ENCODE measurements at regions not wholly inside any gene's neighbourhood (a gene's known extent, or its start where the extent isn't known, plus 50 kb on each side); places are given as distances from the start of the nearest gene placed in this dataset.

DNA sequence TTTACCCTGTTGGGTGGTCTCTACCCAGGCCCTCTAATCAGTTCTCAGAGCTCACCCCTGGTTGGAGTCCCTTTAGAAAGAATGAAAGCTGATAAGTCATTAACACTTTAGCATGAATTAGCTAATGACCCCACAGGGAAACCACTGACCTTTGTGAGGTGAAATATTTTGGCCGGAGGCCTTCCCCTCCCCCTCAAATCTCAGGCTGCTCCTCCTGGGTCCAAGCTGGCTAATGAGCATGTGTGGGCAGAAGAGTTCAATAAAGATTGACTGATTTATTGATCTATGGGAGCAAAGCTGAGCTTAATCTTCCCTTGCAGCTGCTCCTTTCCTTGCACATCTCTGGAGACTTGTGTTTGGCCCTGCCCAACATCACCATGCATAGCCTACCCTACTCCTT, 78.8 kb upstream of the CCDC85A start:
- 79% methylated on average over 1 of the region's 1 CpG; no CpG with 5 or more reads in 1 of the 2 experiments for WGBS, 2 experiments (ENCODE audit: extremely low coverage in 1 of 2, insufficient coverage in 1 of 2, insufficient read length in 1 of 2, insufficient replicate concordance in 2 of 2, low coverage in 1 of 2, low lambda C conversion rate in 2 of 2, missing lambda C conversion rate in 1 of 2)
- H3K36me3 ChIP-seq (ENCODE audit: control insufficient read depth in 2 of 4, insufficient read depth in 4 of 4, low read length in 3 of 4): no peaks in the 10 kb centered on the region
- no peak overlapping the region for H3K4ac ChIP-seq (replicated peaks; ENCODE audit: insufficient read length, low read depth, low read length)
- no peak overlapping the region for H3K9ac ChIP-seq (replicated peaks in 1 of 4; ENCODE audit: extremely low read depth in 1 of 4, low read depth in 3 of 4, low read length in 3 of 4)
- no peak overlapping the region for H3K18ac ChIP-seq (ENCODE audit: extremely low read depth, low read length)
- no peak overlapping the region for H2BK15ac ChIP-seq (ENCODE audit: low read length)
- no peak overlapping the region for H2BK12ac ChIP-seq (ENCODE audit: low read depth, low read length)
- no peaks in the 10 kb centered on the region for H3K9me3 ChIP-seq (ENCODE audit: insufficient read depth in 2 of 2, low read depth in 1 of 2, low read length in 1 of 2)
- no peaks in the 10 kb centered on the region for H3K79me1 ChIP-seq (ENCODE audit: low read depth, low read length)
- FAIRE-seq: no peak
- no peaks in the 10 kb centered on the region for H3K27me3 ChIP-seq (replicated peaks in 1 of 4; ENCODE audit: control insufficient read depth in 3 of 4, extremely low read depth in 1 of 4, insufficient read depth in 3 of 4, low read length in 3 of 4)
- ChIA-PET POLR2A (ENCODE audit: partially characterized antibody) (no interaction called here), CTCF (ENCODE audit: partially characterized antibody) (interaction anchor here (1.1 to 1.9 kb wide), 6 partner anchors 12 to 142 kb away, joined by 3 to 7 read pairs (median 4); no protein-coding TSS in a partner anchor)
- H3K14ac ChIP-seq (ENCODE audit: insufficient read length): no peak overlapping the region
- no peak overlapping the region for H2AFZ ChIP-seq (ENCODE audit: low read length)
- no peak overlapping the region for H4K5ac ChIP-seq (ENCODE audit: insufficient read length, low read depth, low read length)
- no peak overlapping the region for H2BK120ac ChIP-seq (replicated peaks; ENCODE audit: low read depth, low read length)
- H3K23me2 ChIP-seq (ENCODE audit: low read depth, low read length): no peaks in the 10 kb centered on the region
- no peak overlapping the region for H2AK5ac ChIP-seq (ENCODE audit: low read depth, low read length)
- DNase-seq (ENCODE audit: low read depth in 1 of 2, low spot score in 2 of 2): no peak
- no peaks in the 10 kb centered on the region for H3K79me2 ChIP-seq (ENCODE audit: control insufficient read depth in 1 of 2, insufficient read depth in 2 of 2, low read length in 2 of 2)
- no peak overlapping the region for H4K8ac ChIP-seq (ENCODE audit: extremely low read depth, insufficient read depth, low read length)
- H4K91ac ChIP-seq (replicated peaks; ENCODE audit: insufficient read length, low read length): no peak overlapping the region
- H2BK20ac ChIP-seq (ENCODE audit: low read length): no peak overlapping the region
- H2BK5ac ChIP-seq (ENCODE audit: low read depth, low read length): no peak overlapping the region
- no peak overlapping the region for H3K4me2 ChIP-seq (ENCODE audit: insufficient read depth in 1 of 2, low read depth in 2 of 2, low read length in 2 of 2)
- no peak overlapping the region for H3K4me3 ChIP-seq (ENCODE audit: extremely low read depth in 1 of 4, insufficient read depth in 2 of 4, low read depth in 3 of 4, low read length in 4 of 4)
- no peak overlapping the region for H3K56ac ChIP-seq (replicated peaks; ENCODE audit: insufficient read length, low read depth, low read length)
- no peaks in the 10 kb centered on the region for H4K20me1 ChIP-seq (replicated peaks in 1 of 2; ENCODE audit: control insufficient read depth in 1 of 2, insufficient read depth in 2 of 2, low read length in 2 of 2)
- peaks cover 0 to 6% (median 3%) of the 10 kb centered on the region in 4 experiments; a peak in 5 of 7 replicates for H3K4me1 ChIP-seq (replicated peaks in 1 of 4; ENCODE audit: control insufficient read depth in 3 of 4, insufficient read depth in 4 of 4, low read length in 3 of 4)
- no peak overlapping the region for H3K27ac ChIP-seq (ENCODE audit: low read depth, low read length)
- H3K23ac ChIP-seq (ENCODE audit: insufficient read length): no peak overlapping the region
- TF ChIP-seq EP300 (IDR thresholded peaks at IDR 0.05; ENCODE audit: borderline replicate concordance in 1 of 2, low read depth in 2 of 2, low read length in 2 of 2): no peak
- TF ChIP-seq, protein P1, sequence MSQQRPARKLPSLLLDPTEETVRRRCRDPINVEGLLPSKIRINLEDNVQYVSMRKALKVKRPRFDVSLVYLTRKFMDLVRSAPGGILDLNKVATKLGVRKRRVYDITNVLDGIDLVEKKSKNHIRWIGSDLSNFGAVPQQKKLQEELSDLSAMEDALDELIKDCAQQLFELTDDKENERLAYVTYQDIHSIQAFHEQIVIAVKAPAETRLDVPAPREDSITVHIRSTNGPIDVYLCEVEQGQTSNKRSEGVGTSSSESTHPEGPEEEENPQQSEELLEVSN (IDR thresholded peaks at IDR 0.05): no peak
- no peak for TF ChIP-seq SAP30 (IDR thresholded peaks at IDR 0.05; ENCODE audit: insufficient read depth, insufficient replicate concordance, low read length)
- TF ChIP-seq CREB1 (IDR thresholded peaks at IDR 0.05): no peak
- no peak for TF ChIP-seq BRCA1 (IDR thresholded peaks at IDR 0.05; ENCODE audit: low read depth, low read length)
- TF ChIP-seq, protein P2, sequence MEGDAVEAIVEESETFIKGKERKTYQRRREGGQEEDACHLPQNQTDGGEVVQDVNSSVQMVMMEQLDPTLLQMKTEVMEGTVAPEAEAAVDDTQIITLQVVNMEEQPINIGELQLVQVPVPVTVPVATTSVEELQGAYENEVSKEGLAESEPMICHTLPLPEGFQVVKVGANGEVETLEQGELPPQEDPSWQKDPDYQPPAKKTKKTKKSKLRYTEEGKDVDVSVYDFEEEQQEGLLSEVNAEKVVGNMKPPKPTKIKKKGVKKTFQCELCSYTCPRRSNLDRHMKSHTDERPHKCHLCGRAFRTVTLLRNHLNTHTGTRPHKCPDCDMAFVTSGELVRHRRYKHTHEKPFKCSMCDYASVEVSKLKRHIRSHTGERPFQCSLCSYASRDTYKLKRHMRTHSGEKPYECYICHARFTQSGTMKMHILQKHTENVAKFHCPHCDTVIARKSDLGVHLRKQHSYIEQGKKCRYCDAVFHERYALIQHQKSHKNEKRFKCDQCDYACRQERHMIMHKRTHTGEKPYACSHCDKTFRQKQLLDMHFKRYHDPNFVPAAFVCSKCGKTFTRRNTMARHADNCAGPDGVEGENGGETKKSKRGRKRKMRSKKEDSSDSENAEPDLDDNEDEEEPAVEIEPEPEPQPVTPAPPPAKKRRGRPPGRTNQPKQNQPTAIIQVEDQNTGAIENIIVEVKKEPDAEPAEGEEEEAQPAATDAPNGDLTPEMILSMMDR (IDR thresholded peaks at IDR 0.05; ENCODE audit: control extremely low read depth in 1 of 3, insufficient read depth in 1 of 3, low read depth in 1 of 3, low read length in 3 of 3): no peak
- TF ChIP-seq POLR2AphosphoS5 (IDR thresholded peaks at IDR 0.05; ENCODE audit: low read depth, low read length): no peak
- no peak for TF ChIP-seq HDAC6 (IDR thresholded peaks at IDR 0.05; ENCODE audit: low read depth, low read length)
- no peak for TF ChIP-seq SRF (IDR thresholded peaks at IDR 0.05; ENCODE audit: low read depth, low read length)
- no peak for TF ChIP-seq ASH2L (IDR thresholded peaks at IDR 0.05; ENCODE audit: low read length)
- no peak for TF ChIP-seq SIRT6 (IDR thresholded peaks at IDR 0.05; ENCODE audit: low read length)
- TF ChIP-seq SP1 (IDR thresholded peaks at IDR 0.05; ENCODE audit: low read depth, low read length): no peak
- no peak for TF ChIP-seq TAF1 (IDR thresholded peaks at IDR 0.05; ENCODE audit: low read depth, low read length)

All from H1 (cell line).